Kasumi-1 (cell line): ENCODE measurements at regions not wholly inside any gene's neighbourhood (a gene's known extent, or its start where the extent isn't known, plus 50 kb on each side); places are given as distances from the start of the nearest gene placed in this dataset.

Experiments used
- DNase-seq, 2 experiments: peaks; one replicate each; lab custom pipeline; 2025; lab: John Stamatoyannopoulos, UW

DNA sequence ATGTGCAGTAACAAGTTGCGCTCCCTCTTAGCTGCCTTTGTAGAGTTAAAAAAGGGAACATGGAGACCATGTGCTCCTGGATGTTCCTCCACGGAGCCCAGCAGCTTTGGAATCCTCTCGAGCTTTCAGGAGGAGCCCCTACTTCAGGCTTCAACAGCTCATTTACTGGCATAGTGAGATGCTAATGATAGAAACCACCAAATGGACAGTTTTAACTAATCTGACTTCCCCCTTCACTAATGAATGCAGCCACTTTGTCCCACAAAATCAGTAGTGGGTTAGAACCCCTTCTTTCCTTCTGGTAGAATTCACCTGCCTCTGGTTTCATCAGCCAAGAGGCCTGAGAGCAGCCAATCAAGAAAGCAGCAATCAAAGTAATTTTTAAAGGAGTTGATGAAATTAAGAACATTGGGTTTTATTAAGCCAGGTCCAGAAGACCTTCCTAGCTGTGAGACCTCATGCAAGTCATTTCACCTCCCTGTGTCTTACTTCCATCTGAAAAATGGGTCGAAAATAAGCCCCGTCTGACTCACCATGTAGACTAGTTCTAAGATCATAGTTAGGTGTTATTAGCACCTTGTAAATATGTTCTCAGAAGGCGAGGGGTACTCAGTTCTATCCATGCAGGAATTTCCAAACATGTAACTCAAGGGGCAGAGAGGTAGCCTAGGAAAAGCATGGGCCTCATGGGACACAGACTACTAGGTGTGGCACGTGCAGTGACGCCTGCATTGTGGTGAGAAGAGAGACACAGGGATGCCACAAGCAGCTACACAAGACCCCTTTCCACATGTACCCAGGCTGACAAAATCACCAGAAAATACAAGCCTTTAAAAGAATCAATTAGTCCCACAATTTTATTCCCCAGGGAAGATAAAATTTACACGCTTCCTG, 179.7 kb upstream of the LPP start:
- no peak for DNase-seq

DNA sequence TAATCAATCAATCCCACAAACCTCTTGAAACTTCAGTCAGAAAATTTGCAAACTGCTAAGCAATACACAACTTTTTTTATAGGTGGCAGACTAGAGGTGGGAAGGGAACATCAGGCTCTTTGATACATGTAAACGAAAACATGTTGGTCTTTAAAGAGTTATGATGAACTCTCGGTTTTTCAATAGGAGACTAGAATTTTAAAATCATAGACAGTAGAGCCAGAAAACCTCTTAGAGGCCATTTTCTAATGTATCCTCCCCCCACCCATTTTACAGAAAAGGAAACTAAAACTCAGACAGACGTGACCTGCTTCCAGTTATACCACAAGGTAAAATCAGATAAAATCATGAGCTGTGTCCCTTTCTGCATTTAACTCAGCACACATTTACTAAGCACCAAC, 179.1 kb upstream of the LPP start:
- peak in 1 of 2 experiments; percentile 28 for DNase-seq

DNA sequence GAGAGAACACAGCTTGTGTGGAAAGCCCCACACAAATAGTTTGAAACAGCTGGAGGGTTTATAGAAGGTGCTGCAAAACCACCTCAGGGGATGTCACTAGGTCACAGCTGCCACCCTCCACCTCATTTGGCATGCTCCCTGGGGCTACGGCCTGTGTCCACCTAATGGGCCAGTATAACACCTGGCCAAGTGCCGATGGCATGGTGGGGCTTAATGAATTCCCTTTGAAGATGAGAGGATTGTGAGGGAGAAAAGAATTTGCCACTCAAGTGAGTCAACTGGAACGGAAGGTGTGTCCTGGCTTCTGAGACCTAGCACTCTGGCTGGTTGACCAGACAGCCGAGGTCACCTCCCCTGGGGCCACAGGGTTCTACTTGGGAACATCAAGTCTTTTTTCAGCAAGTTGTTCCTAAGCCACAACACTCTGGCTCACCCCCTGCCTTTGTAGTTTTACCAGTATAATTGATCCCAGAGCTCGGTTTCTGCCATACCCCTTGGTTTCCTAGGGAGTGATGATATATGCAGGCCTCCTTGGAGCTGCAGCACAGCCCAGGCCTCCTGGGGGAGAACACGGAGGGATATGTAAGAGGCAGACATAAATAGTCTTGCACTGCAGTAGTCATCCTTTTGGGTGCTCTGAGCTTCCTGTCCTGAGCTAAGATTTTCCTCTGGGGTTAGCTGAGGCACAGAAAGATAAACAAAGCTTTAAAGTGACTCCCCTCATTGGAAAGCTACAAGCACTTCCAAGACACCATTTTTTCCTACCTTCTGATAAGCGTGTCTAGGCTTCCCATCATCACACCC, 178.2 kb upstream of the LPP start:
- DNase-seq: no peak

DNA sequence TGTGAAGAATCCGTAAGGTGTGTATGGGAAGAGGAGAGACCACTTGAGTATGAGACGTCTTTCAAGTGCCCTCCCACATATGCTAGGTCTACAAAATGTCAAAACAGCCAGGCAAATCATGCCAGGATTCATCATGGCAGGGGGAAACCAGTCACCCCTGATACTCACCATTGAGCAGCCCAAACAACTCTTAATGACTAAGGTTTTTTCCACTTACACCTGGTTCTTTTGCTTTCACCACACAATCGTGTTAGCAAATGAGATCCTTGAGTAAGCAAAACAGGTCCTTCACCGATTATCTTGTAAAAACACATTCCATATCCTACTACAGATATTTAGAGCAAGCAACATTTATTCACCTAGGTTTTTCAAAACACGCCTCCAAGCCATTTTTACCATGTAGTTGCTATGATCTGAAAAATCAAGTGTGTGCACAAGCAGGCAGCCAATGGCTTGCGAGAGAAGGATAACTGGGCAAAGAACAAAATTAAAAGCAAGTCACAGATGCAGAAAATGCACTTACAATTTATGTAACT, 177.5 kb upstream of the LPP start:
- no peak for DNase-seq

DNA sequence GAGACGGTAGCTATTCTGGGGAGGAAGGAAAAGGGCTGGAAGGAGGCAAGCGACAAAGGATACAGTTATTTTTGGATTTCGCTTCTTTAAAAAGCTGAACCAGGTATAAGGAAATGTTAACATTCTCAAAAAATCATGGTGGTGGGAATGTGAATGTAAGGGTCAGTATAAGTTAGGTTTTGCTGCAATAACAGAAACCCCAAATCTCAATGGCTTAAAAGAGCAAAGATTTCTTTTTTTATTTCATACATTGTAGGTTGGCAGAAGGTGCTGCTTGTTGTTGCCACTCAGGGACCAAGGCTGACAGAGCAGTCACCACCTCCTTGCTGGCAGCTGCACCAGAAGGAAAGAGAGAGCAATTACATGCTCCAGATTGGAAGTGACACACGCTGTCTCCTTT, 176.3 kb upstream of the LPP start:
- DNase-seq: no peak

DNA sequence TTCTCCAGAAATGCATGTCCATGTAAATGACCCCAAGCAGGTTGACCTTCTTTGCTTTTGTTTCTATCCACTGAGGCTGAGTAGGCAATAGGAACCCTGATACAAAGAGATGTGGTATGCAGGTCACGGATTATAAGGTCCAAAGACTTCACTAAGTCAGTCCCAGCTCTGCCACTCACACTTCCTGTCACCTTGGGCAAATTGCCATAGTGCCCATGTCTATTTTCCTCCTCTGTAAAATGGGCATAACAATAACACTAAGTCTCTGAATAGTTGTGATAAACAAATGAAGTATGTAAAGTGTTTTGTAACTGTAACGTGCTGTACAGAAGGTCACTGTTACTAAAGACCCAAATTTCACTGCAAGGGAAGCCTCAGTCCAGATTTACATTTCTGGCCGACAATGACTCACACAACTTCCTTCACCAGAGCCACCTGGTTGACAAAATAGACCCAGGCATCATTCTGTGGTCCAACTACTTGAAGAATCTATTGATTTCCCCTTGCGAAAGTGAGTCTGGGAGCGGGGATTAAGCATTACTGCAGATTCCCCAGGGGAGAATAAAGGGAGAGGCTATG, 175.4 kb upstream of the LPP start:
- DNase-seq: no peak

DNA sequence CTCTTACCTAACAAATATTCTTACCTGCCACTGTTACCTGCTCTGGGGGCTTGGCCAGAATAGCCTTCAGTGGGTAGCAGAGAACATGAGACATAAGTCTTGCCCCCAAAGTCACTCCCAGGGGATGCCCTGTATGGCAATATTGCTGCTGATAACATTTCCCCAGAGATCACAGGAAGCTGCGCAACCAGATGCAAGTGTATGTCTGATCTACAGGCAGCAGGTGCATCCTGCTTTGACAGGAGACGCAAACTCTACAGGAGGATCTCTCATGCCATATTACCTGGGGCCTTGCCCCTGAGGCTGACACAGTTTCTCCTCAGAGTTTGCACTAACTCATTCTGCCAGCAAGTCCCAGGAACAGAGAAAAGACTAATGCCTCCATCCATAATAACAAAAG, 174.4 kb upstream of the LPP start:
- DNase-seq: peak; percentile 7 to 34

DNA sequence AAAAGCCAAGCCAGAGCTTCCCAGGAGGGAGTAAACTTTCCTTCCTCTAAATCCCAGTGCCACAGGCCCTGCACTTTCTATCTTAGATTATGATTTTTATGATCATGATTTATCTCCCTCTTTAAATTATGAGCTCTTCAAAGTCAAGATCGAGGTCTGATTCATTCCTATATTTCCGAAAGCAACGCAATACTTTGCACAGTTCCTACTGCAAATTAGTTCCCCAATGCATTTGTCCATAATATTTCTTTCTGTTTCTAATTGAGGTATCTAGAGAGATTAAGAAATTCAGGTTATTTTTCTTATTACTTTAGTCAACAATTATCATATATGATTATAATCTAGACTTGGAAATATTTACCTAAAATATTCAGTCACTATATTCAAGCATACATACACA, 173.1 kb upstream of the LPP start:
- no peak for DNase-seq

DNA sequence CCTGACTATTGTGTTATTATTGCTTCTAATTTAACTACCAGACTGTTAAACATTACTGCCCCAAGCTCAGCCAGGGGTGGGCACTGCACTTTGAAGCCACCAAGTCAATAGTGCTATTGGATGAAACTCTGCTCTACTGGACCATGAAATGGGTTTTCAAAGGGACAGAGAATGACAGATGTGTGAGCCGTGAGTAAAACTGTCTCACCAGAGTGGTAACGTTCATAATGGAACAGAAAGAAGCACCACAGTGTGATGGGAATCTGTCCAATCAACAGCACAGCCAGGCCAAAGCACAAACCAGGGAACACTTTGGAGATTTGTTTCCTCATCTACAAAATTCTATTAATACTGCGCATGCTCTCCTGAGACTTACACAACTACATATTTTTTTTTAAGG, 171.8 kb upstream of the LPP start:
- DNase-seq: no peak

DNA sequence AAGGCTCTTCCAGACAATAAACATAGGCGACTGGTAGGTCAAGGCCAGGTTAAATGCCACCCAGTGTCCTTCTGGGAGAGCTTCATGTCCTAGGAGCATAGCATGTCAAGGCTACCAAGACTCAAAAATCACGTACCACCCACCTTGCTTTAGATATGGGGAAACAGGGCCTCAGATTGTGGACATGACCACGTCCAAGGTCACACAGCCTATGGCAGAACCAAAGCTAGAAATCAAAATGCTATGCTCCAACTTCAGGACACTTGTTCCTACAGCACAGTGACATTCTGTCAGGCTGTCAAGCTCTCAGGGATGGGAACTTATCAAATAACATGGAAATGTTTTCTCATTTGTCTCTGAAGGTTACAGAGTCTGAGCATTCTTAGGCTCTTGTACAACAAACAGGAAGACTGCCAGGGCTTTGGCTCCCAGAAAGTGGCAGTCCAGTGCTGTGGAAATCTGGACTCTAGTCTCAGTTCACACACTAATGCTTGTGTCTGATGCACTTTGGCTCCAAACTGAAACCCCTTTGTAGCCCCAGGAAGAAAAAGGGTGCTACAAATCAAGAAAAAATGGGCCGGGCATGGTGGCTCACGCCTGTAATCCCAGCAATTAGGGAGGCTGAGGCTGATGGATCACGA, 170.4 kb upstream of the LPP start:
- DNase-seq: no peak

DNA sequence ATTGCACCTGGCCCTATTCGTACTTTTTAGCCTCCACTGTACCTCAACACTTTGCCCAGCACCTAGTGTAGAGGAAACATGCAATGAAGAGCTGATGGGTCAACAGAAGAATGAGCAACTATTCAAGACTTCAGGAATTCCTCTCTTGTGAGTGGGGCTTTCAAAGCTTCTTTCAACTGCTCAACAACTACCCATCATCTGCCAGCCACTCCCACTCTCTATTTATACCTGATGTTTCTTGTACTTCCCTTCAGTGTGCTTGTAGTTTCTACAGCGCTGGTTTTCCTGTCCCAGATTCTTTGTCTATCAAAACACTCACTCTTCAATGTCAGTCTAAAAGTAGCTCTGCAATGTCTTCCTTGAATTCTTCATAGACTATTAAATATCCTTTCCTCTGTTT, 168.3 kb upstream of the LPP start:
- no peak for DNase-seq

DNA sequence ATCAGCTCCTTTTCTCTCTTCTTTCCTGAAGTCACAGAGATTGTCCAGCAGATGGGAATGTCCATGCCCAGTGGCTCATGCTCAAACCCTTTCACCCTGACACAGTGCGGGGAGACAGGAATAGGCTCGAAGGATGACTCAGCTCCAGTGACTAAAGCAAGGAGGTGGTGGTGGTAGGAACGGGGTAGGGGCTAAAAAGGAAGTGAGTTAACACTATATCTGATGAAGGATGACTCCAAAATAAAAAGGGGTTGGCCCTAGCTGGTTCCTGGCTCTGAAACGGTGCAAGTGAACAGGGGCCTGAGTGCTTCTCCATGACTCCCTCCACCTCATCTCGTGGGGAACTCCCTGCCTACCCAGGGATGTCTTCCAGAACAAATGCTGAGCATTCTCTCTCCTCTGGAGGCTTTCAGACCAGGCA, 167.4 kb upstream of the LPP start:
- peak; percentile 65 to 80 for DNase-seq

DNA sequence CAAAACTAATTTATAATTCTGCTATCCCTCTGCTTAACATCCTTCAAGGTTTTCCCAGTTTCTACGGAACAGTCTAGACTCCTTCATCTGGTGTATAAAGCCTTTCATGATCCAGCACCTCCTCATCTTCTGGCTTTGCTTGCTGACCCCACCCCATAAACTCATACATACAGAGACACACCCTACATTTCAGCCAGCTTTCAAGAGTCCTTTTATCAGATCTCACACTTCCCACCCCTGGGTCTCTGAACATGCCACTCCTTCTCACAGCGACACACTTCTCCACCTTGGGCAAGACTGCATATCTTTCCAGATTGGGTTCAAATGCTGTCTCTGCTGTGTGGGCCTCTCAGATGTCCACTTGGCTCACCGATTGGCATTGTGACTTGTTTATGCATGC, 166.8 kb upstream of the LPP start:
- no peak for DNase-seq

DNA sequence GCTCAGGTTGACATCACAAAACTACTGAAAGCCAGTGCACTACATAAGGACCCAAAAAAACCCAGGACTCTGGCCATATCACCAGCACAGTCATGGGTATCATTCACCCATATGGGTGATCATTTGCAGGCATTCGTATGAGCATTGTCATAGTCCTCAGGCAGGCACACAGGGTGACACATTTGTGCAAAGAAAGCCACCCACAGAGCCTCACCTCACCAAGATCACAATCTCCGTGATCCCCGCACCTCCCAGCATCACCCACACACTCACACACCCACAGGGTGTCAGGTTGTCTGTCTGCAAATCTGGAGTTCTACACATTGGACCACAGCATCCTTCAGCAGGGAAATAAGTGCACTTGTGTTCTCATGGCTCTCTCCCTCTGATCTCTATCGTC, 166.0 kb upstream of the LPP start:
- no peak for DNase-seq

DNA sequence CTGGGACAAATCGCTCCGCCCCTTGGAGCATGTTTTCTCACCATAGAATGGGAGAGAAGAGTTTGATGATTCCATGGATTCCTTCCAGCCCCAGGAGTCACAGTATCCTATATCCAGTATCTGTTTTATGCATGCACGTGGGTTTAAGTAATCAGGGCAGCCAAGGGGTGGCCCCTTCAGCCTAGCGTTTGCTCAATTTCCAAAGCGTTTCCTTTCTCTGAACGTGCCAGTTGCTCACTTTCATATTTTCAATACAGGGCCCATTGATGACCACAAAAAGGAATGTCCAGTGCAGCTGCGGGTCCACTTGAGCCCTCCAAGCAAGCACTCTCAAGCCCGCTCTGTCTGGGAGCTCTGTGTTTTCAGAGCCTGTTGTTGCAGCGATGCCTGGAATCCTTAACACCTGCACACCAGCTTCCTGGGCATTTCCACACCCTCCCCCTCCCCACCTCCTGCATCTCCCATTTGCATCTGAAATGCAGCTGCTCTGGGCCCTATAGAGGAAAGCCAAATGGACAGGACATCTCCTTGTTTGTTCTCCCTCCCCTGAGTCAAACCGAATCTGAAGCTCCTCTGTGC, 164.3 kb upstream of the LPP start:
- DNase-seq: no peak

DNA sequence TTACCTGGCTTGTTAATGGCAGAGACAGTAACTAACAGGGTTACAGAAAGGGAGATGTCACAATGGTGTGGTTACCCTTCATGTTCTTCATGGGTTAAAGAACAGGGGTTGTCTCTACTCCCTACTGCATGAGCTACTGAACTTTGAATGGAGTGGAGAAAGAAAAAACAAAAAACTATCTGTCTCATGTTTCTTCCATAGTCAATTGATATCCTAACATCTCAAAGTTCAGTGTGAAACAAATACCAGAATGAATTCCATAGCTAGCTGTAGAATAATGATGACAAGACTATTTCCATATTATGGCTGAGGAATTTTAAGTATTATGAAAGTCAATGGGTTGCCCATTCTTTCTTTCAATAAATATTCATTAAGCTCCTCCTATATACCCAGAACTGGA, 161.3 kb upstream of the LPP start:
- DNase-seq: no peak

DNA sequence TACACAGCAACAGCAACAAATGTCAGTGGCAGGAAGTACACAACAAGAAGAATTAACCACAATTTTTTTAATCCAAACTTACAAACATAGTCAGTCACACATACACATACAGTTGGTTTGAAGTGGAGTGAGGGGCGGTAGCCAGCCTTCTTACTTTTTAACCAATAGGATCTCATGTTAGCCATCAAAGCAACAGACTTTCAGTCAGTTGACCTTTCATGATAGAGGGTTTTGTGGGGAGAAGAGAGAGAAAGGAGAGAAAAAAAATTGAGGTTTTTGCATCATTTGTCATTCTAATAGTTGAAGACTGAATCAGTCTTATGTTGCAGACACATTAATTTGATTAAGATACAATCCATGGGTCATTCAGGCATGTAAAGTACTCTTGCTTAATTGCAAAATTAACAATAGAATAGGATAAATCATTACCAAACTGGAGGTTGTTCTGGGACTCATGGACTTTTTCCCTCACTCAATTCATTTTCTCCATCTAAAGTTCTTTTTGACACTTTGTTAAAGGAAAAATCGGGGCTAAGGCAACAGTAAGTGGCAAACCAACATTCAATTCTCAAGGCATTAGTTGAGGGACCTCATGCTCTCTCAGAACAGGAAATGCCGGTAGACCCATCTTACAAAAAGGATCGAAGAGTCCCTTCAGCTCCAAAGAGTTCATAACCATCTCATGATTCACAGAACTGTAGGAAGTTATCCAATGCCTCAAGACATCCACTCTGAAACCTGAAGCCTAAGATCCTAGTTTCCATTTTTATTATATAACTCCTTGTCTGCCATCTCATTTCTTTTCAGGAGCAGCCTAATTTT, 159.5 kb upstream of the LPP start:
- no peak for DNase-seq

DNA sequence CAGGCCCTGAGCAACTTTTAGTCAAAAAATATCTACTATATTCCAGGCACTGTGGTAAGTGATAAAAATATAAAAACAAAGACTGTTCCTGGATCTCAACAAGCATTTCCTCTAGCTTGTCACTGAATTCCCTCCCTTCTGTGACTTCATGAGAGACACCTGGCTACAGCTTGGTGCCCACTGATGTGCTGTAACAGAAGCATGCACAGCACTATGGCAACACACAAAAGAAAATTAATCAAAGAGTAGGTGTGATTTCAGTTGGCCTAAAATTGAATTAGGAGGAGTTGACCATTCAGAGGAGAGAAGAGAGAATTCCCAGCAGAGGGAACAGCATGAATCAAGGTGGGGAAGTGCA, 158.9 kb upstream of the LPP start:
- no peak for DNase-seq

DNA sequence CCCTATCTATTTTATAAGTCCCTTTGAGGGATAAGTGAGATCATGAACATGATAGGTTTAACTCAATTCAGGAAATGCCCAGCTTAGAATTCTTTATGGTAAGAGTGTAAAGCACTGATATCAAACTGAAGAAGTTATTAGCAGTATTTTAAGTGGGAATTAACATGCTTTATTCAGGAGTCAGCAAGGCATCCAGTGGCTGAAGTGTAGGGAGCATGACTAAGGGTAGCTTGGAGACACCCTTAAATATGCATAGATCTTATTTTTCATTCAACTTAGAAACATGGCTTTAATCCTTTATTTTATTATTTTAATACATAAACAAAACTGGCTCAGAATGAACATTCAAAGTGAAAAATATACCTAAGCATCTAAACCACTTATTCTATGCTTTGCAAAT, 158.3 kb upstream of the LPP start:
- DNase-seq: no peak

DNA sequence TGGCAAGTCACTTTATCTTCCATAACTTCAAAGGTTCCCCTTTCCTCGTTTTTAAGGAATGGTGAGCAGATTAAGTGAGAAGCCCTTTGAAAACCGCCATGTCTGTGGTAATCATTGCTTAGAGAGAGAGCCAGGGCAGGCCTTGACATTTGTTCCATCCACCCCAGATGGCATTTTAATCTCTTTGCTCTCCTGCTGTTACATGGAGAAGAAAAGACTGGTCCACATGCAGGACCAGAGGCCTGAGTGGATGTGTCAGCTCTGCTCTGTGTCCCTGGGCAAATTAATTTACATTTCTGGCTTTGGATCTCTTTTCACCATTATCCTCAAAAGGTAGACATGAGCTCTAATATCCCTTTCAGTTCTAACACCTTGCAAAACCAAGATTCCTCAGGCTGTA, 157.3 kb upstream of the LPP start:
- no peak for DNase-seq

DNA sequence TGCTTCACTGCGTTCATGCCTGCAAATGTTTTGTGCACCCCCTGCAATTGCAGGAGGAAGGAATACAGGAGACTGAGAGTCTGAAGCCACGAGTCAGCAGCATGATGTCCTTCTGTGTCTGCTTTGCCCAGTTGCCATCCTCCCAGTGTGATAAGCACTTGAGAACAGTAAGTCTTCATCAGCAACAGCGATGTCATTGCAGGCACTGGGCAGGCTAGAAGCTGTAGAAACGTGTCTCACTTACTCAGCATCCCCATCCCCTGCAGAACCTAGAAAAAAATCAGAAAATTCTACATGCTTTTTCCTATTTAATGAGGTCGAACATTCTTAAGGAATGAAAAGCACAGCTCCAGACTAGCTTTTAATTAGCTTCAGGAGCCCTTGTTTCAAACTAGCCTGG, 156.5 kb upstream of the LPP start:
- no peak for DNase-seq
